Epidermal melanocyte (primary cell): ENCODE measurements at regions not wholly inside any gene's neighbourhood (a gene's known extent, or its start where the extent isn't known, plus 50 kb on each side); places are given as distances from the start of the nearest gene placed in this dataset.
"Not testable (repeated sequence)": the region's sequence is repeated elsewhere in the genome, so short reads cannot be mapped to it uniquely, and the experiment has no call there.

ENCODE experiments used
- DNase-seq: peaks from one replicate; pipeline ENCODE4 v3.0.0; 2011; ENCODE audit warnings: low spot score; ENCODE audit not compliant: insufficient read length

GRCh38 chr10:42883993-42884983, 101.7 kb downstream of the BMS1 start:
- DNase-seq, result no peak

- DNase-seq, result no peak
These were observed 103.1 kb downstream of the BMS1 start for GRCh38 chr10:42885491-42886270.

GRCh38 chr10:42887734-42888503, 105.3 kb downstream of the BMS1 start:
- no peak for DNase-seq

- DNase-seq, result no peak
These were observed 106.0 kb downstream of the BMS1 start for GRCh38 chr10:42888504-42889095.

- no peak for DNase-seq
These were observed 114.1 kb downstream of the BMS1 start for GRCh38 chr10:42896735-42897134.

GRCh38 chr10:42898037-42898960, 115.7 kb downstream of the BMS1 start:
- DNase-seq, result no peak

GRCh38 chr10:42899036-42899435, 116.4 kb downstream of the BMS1 start:
- DNase-seq, result no peak

- DNase-seq, result not testable (repeated sequence)
These were observed 117.8 kb downstream of the BMS1 start for GRCh38 chr10:42900346-42900745.

- DNase-seq, result no peak
These were observed 128.8 kb downstream of the BMS1 start for GRCh38 chr10:42911359-42911758.

- no peak for DNase-seq
These were observed 134.4 kb downstream of the BMS1 start for GRCh38 chr10:42916974-42917373.

- no peak for DNase-seq
These were observed 135.2 kb downstream of the BMS1 start for GRCh38 chr10:42917821-42918220.

GRCh38 chr10:42921951-42922350, 139.4 kb downstream of the BMS1 start:
- DNase-seq, result no peak

GRCh38 chr10:42924484-42924883, 141.9 kb downstream of the BMS1 start:
- DNase-seq, result no peak

- DNase-seq, result no peak
These were observed 144.2 kb downstream of the BMS1 start for GRCh38 chr10:42926843-42927242.

GRCh38 chr10:42928064-42928463, 145.5 kb downstream of the BMS1 start:
- no peak for DNase-seq

- no peak for DNase-seq
These were observed 146.6 kb downstream of the BMS1 start for GRCh38 chr10:42929236-42929635.

- DNase-seq, result no peak
These were observed 146.9 kb upstream of the RET start for GRCh38 chr10:42929993-42930392.

- DNase-seq, result no peak
These were observed 146.2 kb upstream of the RET start for GRCh38 chr10:42930516-42931192.

GRCh38 chr10:42932116-42932515, 144.8 kb upstream of the RET start:
- no peak for DNase-seq
